Activated T-helper 1 cell treated with anti-CD3 and anti-CD28 coated beads, Interleukin-12 subunit alpha, Interleukin-12 subunit beta, Interleukin-2, Interleukin-4 antibody, amounts not matched to agents 30 ng/mL and 10 ng/mL and 1 ng/mL, durations not matched to agents 14 hours and 24 hours and 36 hours (primary cell): ENCODE measurements at regions not wholly inside any gene's neighbourhood (a gene's known extent, or its start where the extent isn't known, plus 50 kb on each side); places are given as distances from the start of the nearest gene placed in this dataset.

Source experiments
- DNase-seq: peaks from one replicate; pipeline ENCODE4 v3.0.0; 2021; ENCODE audit warnings: low spot score
- H3K27ac Mint-ChIP-seq: one replicate; pipeline ENCODE4 v1.8.0; 2021; ENCODE audit warnings: mild to moderate bottlenecking, mixed read lengths
- H3K27me3 Mint-ChIP-seq: one replicate; pipeline ENCODE4 v1.8.0; 2022; ENCODE audit warnings: mild to moderate bottlenecking, moderate library complexity, mixed read lengths; ENCODE audit not compliant: insufficient read depth
- H3K36me3 Mint-ChIP-seq: one replicate; pipeline ENCODE4 v1.8.0; 2021; ENCODE audit warnings: low read depth, mixed read lengths
- H3K4me1 Mint-ChIP-seq: one replicate; pipeline ENCODE4 v1.8.0; 2021; ENCODE audit warnings: low read depth, mixed read lengths
- H3K4me3 Mint-ChIP-seq: one replicate; pipeline ENCODE4 v1.8.0; 2021; ENCODE audit warnings: mild to moderate bottlenecking, moderate library complexity, mixed read lengths
- H3K9me3 Mint-ChIP-seq: one replicate; pipeline ENCODE4 v1.8.0; 2021; ENCODE audit warnings: mixed read lengths
- intact Hi-C: fragments of 100-400 bp; cut with micrococcal nuclease; formaldehyde crosslinking; loops from one replicate; pipeline ENCODE4 v1.15.1; 2024

DNA sequence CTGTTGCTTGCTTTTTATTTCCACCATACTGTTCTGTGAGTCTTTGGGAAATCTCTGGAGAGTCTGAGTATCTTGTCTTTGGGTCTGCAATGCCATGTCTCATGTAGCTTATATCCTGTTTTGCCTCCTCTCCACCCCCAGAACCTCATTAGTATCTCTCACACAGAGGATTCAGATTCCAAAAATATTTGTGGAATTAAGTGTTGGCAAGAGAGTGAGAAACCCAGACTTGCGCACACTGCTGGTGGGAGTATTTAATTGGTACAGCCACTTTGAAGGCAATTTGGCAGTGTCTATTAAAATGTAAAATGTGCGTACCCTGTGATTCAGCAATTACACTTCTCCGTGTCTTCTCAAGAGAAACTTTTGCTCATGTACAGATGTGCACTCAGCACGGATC, 68.6 kb downstream of the ZNF621 start:
- Mint-ChIP-seq H3K4me1 (no peaks in the 10 kb centered on the region), H3K27ac (no peak overlapping the region), H3K9me3 (no peaks in the 10 kb centered on the region), H3K36me3 (no peaks in the 10 kb centered on the region), H3K27me3 (peaks cover 6% of the 10 kb centered on the region), H3K4me3 (no peak overlapping the region)
- intact Hi-C loops = no loop called here
- DNase-seq = no peak

DNA sequence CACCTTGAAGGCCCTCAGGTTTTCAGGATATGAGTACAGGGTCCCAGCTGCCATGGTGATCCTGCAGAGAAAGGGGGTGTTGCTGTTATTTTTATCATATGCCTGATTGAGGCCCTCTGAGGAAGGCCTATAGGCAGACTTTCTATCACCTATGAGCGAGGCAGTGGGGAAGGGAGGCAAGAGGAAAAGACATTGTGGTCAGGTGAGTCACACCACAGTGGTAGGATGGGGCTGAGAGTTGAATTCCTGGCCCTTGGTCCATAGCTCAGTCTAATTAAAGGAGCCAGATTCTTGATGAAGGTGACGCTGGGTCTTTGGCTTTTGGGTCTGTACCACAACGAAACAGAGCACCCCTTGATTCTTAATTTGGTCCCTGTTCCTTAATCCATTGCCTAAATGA, 72.7 kb downstream of the ZNF621 start:
- no peak for DNase-seq
- intact Hi-C loops = no loop called here
- no peak overlapping the region for H3K27ac Mint-ChIP-seq
- no peaks in the 10 kb centered on the region for H3K9me3 Mint-ChIP-seq
- H3K4me1 Mint-ChIP-seq = no peaks in the 10 kb centered on the region
- H3K36me3 Mint-ChIP-seq = no peaks in the 10 kb centered on the region
- H3K4me3 Mint-ChIP-seq = no peak overlapping the region
- peaks cover 5% of the 10 kb centered on the region for H3K27me3 Mint-ChIP-seq

DNA sequence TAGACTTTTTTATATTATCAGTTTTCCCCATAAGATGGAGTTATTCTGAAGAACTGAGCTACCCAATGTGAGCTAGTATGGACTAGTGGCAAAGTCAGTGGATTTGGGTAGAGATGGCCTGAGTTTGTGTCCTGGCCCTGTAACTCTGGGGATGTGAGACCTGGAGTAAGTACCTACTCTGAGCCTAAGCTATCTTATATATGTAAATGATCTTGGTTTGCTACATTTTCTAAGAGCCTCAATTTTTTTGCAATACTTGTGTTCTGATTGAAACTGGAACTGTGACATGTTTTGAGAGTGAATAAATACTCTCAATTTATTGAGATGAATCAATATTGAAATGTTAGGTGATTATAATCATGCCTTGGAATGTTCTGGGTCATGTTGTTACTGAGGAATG, 73.6 kb downstream of the ZNF621 start:
- H3K4me3 Mint-ChIP-seq = no peak overlapping the region
- H3K4me1 Mint-ChIP-seq = no peaks in the 10 kb centered on the region
- intact Hi-C loops = no loop called here
- H3K27ac Mint-ChIP-seq = no peak overlapping the region
- H3K36me3 Mint-ChIP-seq = no peaks in the 10 kb centered on the region
- H3K27me3 Mint-ChIP-seq = peaks cover 5% of the 10 kb centered on the region
- H3K9me3 Mint-ChIP-seq = no peaks in the 10 kb centered on the region
- no peak for DNase-seq

DNA sequence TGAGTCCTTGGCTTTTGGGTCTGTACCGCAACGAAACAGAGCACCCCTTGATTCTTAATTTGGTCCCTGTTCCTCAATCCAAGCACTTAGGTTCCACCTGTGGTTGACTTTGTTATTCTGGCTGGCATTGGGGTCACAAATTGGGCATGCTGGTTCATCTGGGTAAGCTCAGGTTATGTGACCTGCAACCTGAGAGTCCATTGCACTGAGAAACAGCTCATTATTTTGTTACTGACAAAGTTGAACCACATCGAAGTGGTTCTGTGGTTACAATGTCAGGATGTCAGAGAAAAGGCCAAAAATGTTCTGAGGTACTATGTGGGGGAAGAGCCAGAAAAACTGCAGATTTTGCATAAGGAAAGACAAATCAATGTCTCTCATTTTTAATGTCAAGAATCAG, 74.2 kb downstream of the ZNF621 start:
- no peaks in the 10 kb centered on the region for H3K4me1 Mint-ChIP-seq
- peaks cover 6% of the 10 kb centered on the region for H3K27me3 Mint-ChIP-seq
- H3K36me3 Mint-ChIP-seq = no peaks in the 10 kb centered on the region
- no peak overlapping the region for H3K27ac Mint-ChIP-seq
- no peak for DNase-seq
- no peak overlapping the region for H3K4me3 Mint-ChIP-seq
- no peaks in the 10 kb centered on the region for H3K9me3 Mint-ChIP-seq
- intact Hi-C loops = no loop called here

DNA sequence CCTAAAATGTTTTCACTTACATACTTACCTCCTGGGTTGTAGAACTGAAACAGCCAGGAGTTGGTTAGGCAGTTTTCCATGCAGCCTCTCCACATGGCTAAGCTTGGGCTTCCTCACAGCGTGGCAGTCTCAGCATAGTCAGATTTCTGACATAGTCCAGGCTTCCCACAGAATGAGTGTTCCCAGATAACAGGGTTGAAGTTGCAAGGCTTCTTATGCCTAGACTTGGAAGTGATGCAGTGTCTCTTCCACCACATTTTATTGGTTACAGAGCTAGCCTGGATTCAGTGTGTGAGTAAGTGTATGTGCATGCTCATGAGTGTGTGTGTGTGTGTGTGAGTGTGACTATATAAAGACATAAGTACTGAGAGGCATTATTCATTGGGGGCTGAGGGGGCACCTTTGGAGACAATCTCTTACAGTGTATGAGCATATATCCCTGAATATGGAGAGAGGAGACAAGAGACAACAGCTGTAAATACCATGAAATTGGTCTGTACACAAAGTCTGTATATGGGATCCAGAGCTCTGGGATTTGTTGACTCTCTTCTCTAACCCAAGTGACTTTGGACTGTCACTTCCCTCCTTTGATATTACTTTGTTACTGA, 78.1 kb downstream of the ZNF621 start:
- Mint-ChIP-seq H3K36me3 (no peaks in the 10 kb centered on the region), H3K4me3 (no peak overlapping the region), H3K27ac (no peak overlapping the region), H3K27me3 (peaks cover 11% of the 10 kb centered on the region), H3K9me3 (no peaks in the 10 kb centered on the region), H3K4me1 (no peaks in the 10 kb centered on the region)
- intact Hi-C loops = no loop called here
- no peak for DNase-seq

DNA sequence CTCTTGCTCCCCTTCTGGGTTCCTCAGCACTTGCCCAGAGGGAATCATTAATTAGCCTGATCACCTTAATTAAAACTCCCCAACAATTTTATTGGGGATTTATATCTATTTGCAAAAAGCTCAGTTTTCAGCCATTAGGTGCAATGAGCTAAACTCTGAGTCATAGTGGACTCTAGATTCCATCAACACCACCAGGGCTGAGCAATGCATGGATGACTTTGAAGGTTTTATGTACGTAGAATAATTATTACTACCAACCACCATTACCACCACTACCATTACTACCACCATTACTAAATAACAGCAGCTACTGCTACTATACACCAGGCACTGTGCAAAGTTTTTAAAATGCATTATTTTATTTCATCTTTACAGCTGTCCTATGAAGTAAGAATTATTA, 81.2 kb downstream of the ZNF621 start:
- DNase-seq = no peak
- H3K4me3 Mint-ChIP-seq = no peak overlapping the region
- no peaks in the 10 kb centered on the region for H3K9me3 Mint-ChIP-seq
- no peak overlapping the region for H3K27ac Mint-ChIP-seq
- no peaks in the 10 kb centered on the region for H3K4me1 Mint-ChIP-seq
- H3K36me3 Mint-ChIP-seq = no peaks in the 10 kb centered on the region
- H3K27me3 Mint-ChIP-seq = peaks cover 9% of the 10 kb centered on the region
- intact Hi-C loops = no loop called here

DNA sequence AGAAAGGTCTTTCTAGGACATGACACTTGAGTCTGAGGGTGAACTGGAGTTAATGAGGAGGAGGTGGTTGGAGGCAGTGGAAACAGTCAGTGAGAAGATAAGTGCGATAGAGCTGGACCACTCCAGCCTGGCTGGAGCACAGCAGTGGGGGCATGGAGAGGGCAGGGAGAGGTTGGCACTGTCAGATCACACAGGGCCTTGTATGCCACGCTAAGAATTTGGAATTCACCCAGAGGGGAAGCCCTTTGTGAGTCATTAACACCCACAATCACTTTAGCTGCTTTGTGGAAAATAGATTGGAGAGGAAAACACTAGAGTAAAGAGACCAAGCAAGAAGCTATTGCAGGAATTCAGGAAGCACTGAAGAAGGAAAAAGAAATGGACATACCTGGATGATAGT, 83.3 kb downstream of the ZNF621 start:
- Mint-ChIP-seq H3K4me3 (no peak overlapping the region), H3K4me1 (no peaks in the 10 kb centered on the region), H3K27ac (no peak overlapping the region), H3K9me3 (no peaks in the 10 kb centered on the region), H3K36me3 (no peaks in the 10 kb centered on the region), H3K27me3 (peaks cover 9% of the 10 kb centered on the region)
- DNase-seq = no peak
- intact Hi-C loops = no loop called here

DNA sequence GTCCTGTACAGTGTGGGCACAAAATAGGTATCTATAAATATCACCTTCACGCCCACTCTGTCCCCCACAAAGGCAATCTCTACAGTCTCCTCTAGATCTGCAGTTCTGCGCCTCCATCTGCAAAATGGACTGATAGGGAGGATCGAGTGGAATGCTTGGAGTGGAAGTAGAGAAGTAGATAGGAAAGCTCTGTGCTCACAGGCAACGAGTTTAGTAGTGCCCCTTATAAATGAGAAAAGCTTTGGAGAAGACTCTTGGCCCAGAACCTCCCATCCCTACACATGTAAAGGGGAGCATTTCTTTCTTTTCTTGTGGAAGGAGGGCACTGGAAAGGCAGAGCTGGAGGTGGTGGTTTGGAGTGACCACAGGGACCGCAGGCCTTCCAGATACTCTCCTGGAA, 88.5 kb downstream of the ZNF621 start:
- Mint-ChIP-seq H3K9me3 (no peaks in the 10 kb centered on the region), H3K27ac (no peak overlapping the region), H3K36me3 (no peaks in the 10 kb centered on the region), H3K27me3 (peaks cover 26% of the 10 kb centered on the region), H3K4me1 (no peaks in the 10 kb centered on the region), H3K4me3 (no peak overlapping the region)
- intact Hi-C loops = no loop called here
- no peak for DNase-seq

DNA sequence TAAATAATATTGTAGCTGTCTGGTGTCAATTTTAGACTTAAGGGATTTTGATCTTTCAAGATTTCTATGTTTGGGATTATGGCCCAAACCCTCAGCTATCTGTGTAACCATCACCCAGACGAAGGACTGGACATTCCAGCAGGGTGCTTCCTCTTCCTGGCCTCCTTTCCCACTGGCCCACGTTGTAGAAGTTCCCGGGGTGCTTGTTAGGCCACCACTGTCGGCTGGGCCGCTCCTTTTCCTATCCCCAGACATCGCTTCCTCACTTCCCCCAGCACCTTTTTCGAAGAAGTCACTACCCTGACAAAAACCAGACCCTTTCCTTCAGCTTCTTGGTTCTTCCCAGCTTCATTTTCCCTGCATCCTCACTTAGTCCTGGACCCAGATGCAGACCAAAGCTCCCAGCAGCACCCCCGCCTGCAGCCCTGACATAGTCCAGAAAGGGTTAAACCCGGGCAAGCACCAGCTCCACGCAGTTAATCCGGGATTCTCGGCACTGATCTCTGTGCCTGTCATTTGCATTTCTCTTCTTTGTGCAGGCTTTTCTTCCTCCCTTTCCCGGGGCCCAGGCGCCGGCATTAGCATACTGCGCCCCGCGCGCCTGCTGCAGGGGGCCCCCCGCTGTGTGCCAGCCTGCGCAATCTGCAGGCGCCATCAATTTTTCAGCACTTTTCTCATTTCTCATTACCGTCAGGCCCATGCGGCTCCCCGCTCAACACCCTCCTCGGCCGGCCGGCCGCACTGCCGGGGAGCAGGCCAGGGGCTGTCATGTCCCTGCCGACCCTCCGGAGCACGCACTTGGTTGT, 90.6 kb downstream of the ZNF621 start:
- H3K9me3 Mint-ChIP-seq = no peaks in the 10 kb centered on the region
- H3K4me3 Mint-ChIP-seq = no peak overlapping the region
- no peak overlapping the region for H3K27ac Mint-ChIP-seq
- H3K27me3 Mint-ChIP-seq = peaks cover 26% of the 10 kb centered on the region
- intact Hi-C loops = no loop called here
- no peaks in the 10 kb centered on the region for H3K4me1 Mint-ChIP-seq
- no peaks in the 10 kb centered on the region for H3K36me3 Mint-ChIP-seq
- DNase-seq = no peak

DNA sequence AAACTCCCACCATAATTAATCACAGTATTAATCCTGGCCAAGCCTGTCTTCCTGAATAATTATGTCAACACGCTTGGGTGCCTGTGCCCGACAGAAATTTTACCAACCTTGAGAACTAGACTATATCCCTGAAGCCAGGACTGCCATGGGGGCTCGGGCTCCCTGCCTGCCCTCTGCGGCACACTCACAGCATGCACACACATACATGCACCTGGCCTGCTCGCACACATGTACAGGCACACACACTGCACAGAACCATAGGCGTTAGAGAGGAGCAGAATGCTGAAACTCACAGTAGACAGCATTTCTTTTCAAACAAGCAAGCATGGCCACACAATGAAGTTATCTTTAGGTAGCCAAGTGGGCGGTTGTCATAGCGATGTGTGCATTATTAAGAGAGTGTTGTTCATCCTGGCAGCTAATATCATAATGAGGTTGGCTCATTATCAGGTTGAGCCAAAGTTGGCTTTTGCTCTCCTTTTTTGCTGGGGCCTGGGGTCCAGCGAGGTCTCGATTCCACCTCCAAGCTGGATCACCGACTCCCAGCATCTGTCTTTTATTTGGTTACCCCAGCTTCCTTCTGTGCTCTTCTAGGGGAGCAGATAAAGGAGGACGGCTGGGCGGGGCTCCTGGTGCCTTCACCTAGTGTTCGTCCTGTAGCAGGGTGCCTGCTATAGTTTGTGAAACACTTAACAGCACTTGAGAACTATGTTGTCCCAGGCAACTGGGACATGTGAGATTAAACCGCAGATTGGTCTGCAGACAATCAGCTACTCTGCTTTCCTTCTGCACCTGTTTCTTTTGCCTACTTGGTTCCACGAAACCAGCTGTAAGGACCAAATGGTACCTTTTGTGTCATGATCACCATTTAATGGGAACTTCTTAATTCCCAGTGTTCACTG, 91.4 kb downstream of the ZNF621 start:
- intact Hi-C loops = no loop called here
- no peak for DNase-seq
- Mint-ChIP-seq H3K4me3 (no peak overlapping the region), H3K4me1 (no peaks in the 10 kb centered on the region), H3K27ac (no peak overlapping the region), H3K36me3 (no peaks in the 10 kb centered on the region), H3K9me3 (no peaks in the 10 kb centered on the region), H3K27me3 (peaks cover 26% of the 10 kb centered on the region)

DNA sequence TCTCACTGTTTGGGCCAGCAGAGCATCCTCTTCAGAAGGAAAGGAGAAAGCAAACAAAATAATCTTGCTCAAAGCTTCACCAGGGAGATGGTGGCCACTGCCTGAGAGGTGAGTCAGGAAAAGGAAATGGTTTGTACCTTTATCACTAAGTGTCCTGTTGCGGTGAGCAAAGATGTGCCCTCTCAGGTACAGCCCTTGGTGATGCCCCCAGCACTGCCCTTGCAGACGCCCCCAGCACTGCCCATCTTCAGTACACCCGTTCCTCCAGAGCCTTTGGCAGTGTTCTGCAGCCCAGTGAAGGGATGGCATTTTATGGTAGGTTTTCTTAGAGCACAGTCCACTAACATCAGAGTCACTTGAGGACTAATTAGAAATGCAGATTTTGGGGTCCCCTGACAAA, 92.3 kb downstream of the ZNF621 start:
- intact Hi-C loops = no loop called here
- Mint-ChIP-seq H3K4me1 (no peaks in the 10 kb centered on the region), H3K36me3 (no peaks in the 10 kb centered on the region), H3K27me3 (peaks cover 28% of the 10 kb centered on the region), H3K4me3 (no peak overlapping the region), H3K9me3 (no peaks in the 10 kb centered on the region), H3K27ac (no peak overlapping the region)
- no peak for DNase-seq

DNA sequence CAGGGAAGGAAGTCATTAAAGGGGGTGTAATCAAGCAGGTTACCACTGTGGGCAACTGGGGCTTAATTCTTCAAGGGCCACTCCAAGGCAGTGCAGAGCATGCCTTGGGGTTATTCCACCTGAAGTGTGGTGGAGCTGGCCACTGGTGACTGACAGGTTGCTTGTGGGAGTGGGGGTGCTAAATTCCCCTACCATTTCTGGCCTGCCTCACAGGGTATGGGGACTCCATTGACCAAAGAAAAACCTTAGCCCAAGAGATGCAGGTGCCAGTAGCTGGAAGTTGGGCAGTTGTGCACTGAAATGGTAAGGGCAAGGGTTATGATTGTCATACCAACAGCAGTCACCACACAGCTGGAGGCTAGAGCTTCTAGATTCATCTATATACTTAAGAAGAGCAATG, 93.4 kb downstream of the ZNF621 start:
- DNase-seq = no peak
- H3K27me3 Mint-ChIP-seq = peaks cover 28% of the 10 kb centered on the region
- H3K4me1 Mint-ChIP-seq = no peaks in the 10 kb centered on the region
- no peak overlapping the region for H3K4me3 Mint-ChIP-seq
- no peaks in the 10 kb centered on the region for H3K36me3 Mint-ChIP-seq
- H3K9me3 Mint-ChIP-seq = no peaks in the 10 kb centered on the region
- H3K27ac Mint-ChIP-seq = no peak overlapping the region
- intact Hi-C loops = no loop called here

DNA sequence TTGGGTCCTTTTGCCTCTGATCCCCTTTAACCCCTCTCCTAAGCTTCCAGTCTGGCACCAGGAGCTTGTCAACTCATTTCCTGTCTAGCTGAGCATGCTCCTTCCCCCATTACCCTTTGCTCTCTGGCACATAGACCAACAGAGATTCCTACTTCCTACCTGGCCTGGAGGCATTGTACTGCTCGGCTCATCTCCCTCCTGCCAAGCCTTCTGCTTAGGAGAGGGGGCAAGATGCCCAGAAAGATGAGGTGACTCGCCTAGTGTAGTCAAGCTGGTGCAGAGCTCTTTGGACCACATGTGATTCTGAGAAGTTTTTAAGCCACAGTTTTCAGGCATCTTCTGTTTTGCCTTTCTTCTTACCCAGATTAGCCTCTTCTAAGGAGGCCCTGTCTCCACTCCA, 95.4 kb downstream of the ZNF621 start:
- H3K27ac Mint-ChIP-seq = no peak overlapping the region
- H3K9me3 Mint-ChIP-seq = no peaks in the 10 kb centered on the region
- DNase-seq = no peak
- no peaks in the 10 kb centered on the region for H3K36me3 Mint-ChIP-seq
- no peaks in the 10 kb centered on the region for H3K4me1 Mint-ChIP-seq
- intact Hi-C loops = no loop called here
- H3K27me3 Mint-ChIP-seq = peaks cover 20% of the 10 kb centered on the region
- no peak overlapping the region for H3K4me3 Mint-ChIP-seq
